ENCODE measurements at regions not wholly inside any gene's neighbourhood (a gene's known extent, or its start where the extent isn't known, plus 50 kb on each side); places are given as distances from the start of the nearest gene placed in this dataset.

GRCh38 chr7:18444826-18445225 is 50.7 kb upstream of the HDAC9 start:
- DNase-seq (ENCODE audit: low read depth, low spot score), result no peak
- no peak overlapping the region for H3K4me3 ChIP-seq (ENCODE audit: low read depth, low read length)
- TF ChIP-seq, protein P1, sequence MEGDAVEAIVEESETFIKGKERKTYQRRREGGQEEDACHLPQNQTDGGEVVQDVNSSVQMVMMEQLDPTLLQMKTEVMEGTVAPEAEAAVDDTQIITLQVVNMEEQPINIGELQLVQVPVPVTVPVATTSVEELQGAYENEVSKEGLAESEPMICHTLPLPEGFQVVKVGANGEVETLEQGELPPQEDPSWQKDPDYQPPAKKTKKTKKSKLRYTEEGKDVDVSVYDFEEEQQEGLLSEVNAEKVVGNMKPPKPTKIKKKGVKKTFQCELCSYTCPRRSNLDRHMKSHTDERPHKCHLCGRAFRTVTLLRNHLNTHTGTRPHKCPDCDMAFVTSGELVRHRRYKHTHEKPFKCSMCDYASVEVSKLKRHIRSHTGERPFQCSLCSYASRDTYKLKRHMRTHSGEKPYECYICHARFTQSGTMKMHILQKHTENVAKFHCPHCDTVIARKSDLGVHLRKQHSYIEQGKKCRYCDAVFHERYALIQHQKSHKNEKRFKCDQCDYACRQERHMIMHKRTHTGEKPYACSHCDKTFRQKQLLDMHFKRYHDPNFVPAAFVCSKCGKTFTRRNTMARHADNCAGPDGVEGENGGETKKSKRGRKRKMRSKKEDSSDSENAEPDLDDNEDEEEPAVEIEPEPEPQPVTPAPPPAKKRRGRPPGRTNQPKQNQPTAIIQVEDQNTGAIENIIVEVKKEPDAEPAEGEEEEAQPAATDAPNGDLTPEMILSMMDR (IDR thresholded peaks at IDR 0.05; ENCODE audit: insufficient read depth, low read length, missing control alignments), result no peak
- POLR2A ChIA-PET, result no interaction called here
- CTCF ChIA-PET, result interaction anchor here (0.6 kb wide), 1 partner anchor 15 kb away, joined by 3 read pairs; no protein-coding TSS in a partner anchor

DNA sequence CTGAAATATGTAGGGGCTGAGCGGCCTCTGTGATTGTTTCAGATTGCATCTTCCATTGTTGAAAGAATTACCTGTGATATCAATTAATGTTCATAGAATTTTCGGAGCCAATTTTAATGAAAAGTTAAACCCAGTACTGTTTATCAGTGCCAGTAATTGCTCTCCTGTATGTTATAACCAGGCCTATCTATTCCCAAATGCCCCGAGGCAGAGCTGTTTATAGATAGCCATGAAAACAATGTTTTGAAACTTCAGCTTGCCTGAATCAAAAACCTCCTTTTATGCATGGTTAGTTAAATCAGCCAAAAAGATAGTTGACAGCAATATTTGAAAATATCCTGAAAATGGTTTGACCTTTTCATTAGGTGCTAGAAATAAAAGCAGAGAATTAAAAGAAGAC is 50.1 kb upstream of the HDAC9 start:
- CTCF ChIA-PET, result no interaction called here

More for the DNA sequence above, 50.1 kb upstream of the HDAC9 start:
- H3K4me3 ChIP-seq (ENCODE audit: low read depth, low read length), result no peak overlapping the region
- POLR2A ChIA-PET, result no interaction called here
- DNase-seq (ENCODE audit: low read depth, low spot score), result no peak
- TF ChIP-seq, protein P1 (IDR thresholded peaks at IDR 0.05; ENCODE audit: insufficient read depth, low read length, missing control alignments), result no peak

All from AG04449 (cell line).